ENCODE measurements at regions not wholly inside any gene's neighbourhood (a gene's known extent, or its start where the extent isn't known, plus 50 kb on each side); places are given as distances from the start of the nearest gene placed in this dataset.

GRCh38 chr2:163338270-163338669 is 397.5 kb downstream of the FIGN start:
- Histone ChIP-seq H3K9me3 (ENCODE audit: severe bottlenecking) (no peaks in the 10 kb centered on the region), H3K4me3 (ENCODE audit: low read depth, low read length) (no peak overlapping the region), H3K27ac (no peak overlapping the region), H3K36me3 (no peaks in the 10 kb centered on the region), H3K27me3 (ENCODE audit: insufficient read depth, low read depth, severe bottlenecking) (no peaks in the 10 kb centered on the region)
- no peak for TF ChIP-seq CTCF (IDR thresholded peaks at IDR 0.05; ENCODE audit: low read depth, low read length)
- DNase-seq = no peak

- Histone ChIP-seq H3K27ac (no peak overlapping the region), H3K4me3 (ENCODE audit: low read depth, low read length) (no peak overlapping the region), H3K9me3 (ENCODE audit: severe bottlenecking) (no peaks in the 10 kb centered on the region), H3K27me3 (ENCODE audit: insufficient read depth, low read depth, severe bottlenecking) (no peaks in the 10 kb centered on the region), H3K36me3 (no peaks in the 10 kb centered on the region)
- TF ChIP-seq CTCF (IDR thresholded peaks at IDR 0.05; ENCODE audit: low read depth, low read length) = no peak
- no peak for DNase-seq
Measured at GRCh38 chr2:163324677-163325076, 411.1 kb downstream of the FIGN start.

- Histone ChIP-seq H3K36me3 (no peaks in the 10 kb centered on the region), H3K27me3 (ENCODE audit: insufficient read depth, low read depth, severe bottlenecking) (no peaks in the 10 kb centered on the region), H3K9me3 (ENCODE audit: severe bottlenecking) (no peaks in the 10 kb centered on the region), H3K4me3 (ENCODE audit: low read depth, low read length) (no peak overlapping the region), H3K27ac (no peak overlapping the region)
- TF ChIP-seq CTCF (IDR thresholded peaks at IDR 0.05; ENCODE audit: low read depth, low read length) = no peak
- no peak for DNase-seq
Measured at GRCh38 chr2:163319006-163319405, 416.8 kb downstream of the FIGN start.

- H3K9me3 ChIP-seq (ENCODE audit: severe bottlenecking) = no peaks in the 10 kb centered on the region
- no peaks in the 10 kb centered on the region for H3K36me3 ChIP-seq
- TF ChIP-seq CTCF (IDR thresholded peaks at IDR 0.05; ENCODE audit: low read depth, low read length) = no peak
- no peak overlapping the region for H3K27ac ChIP-seq
- DNase-seq = no peak
- no peak overlapping the region for H3K4me3 ChIP-seq (ENCODE audit: low read depth, low read length)
- no peaks in the 10 kb centered on the region for H3K27me3 ChIP-seq (ENCODE audit: insufficient read depth, low read depth, severe bottlenecking)
Measured at GRCh38 chr2:163314712-163315111, 421.1 kb downstream of the FIGN start.

DNA sequence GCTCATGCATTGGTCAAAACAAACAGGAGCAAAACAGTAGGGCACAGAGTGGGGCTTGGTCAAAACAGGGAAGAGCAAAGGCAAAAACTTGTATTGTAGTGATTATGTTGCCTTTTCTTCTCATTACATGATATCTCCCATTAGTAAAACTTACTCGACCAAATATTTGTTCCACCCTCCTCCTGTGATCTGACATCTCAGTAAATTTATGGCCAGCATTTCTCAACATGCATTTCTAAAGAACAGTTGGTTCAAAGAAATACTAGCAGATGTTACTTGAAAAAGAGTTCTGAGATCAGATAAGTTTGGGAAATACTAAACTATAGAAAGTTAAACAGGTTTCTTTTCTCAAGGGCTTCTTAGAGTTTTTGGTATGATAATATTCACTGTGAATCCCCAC is 423.1 kb downstream of the FIGN start:
- H3K27ac ChIP-seq = no peak overlapping the region

More for the DNA sequence above, 423.1 kb downstream of the FIGN start:
- no peak overlapping the region for H3K4me3 ChIP-seq (ENCODE audit: low read depth, low read length)
- no peak for TF ChIP-seq CTCF (IDR thresholded peaks at IDR 0.05; ENCODE audit: low read depth, low read length)
- no peaks in the 10 kb centered on the region for H3K27me3 ChIP-seq (ENCODE audit: insufficient read depth, low read depth, severe bottlenecking)
- DNase-seq = no peak
- no peaks in the 10 kb centered on the region for H3K9me3 ChIP-seq (ENCODE audit: severe bottlenecking)
- no peaks in the 10 kb centered on the region for H3K36me3 ChIP-seq
